DOHH2 (cell line): ENCODE measurements at regions not wholly inside any gene's neighbourhood (a gene's known extent, or its start where the extent isn't known, plus 50 kb on each side); places are given as distances from the start of the nearest gene placed in this dataset.

Experiments used
- H3F3A ChIP-seq: fragments of 200-600 bp; sonication (generic), shearing (Covaris generic); 2 replicates; pipeline ENCODE4 v1.6.0; 2016; ENCODE audit warnings: antibody characterized with exemption, mild to moderate bottlenecking; ENCODE audit not compliant: control insufficient read depth, insufficient read depth
- H3K27ac ChIP-seq: fragments of 200-600 bp; sonication (generic); 2 replicates; pipeline ENCODE4 v1.5.1; 2014; ENCODE audit warnings: low read depth, mild to moderate bottlenecking, low read length, moderate library complexity
- H3K27me3 ChIP-seq: fragments of 200-600 bp; sonication (generic); 2 replicates; pipeline ENCODE4 v1.6.1; 2014; ENCODE audit warnings: mild to moderate bottlenecking, low read length, mixed read lengths; ENCODE audit not compliant: control insufficient read depth
- H3K36me3 ChIP-seq: fragments of 200-600 bp; sonication (generic); 2 replicates; pipeline ENCODE4 v1.6.1; 2014; ENCODE audit warnings: mild to moderate bottlenecking, low read length, moderate library complexity, mixed read lengths; ENCODE audit not compliant: control insufficient read depth
- H3K4me1 ChIP-seq: fragments of 200-600 bp; sonication (generic); 2 replicates; pipeline ENCODE4 v1.6.1; 2014; ENCODE audit warnings: mild to moderate bottlenecking, low read length, mixed read lengths; ENCODE audit not compliant: control insufficient read depth
- H3K4me2 ChIP-seq: fragments of 200-600 bp; sonication (generic); 2 replicates; pipeline ENCODE4 v1.6.0; 2014; ENCODE audit warnings: mild to moderate bottlenecking, low read length, moderate library complexity
- H3K4me3 ChIP-seq: fragments of 200-600 bp; sonication (generic); 2 replicates; pipeline ENCODE4 v1.5.1; 2014; ENCODE audit warnings: mild to moderate bottlenecking, low read length, mixed read lengths
- H3K79me2 ChIP-seq: fragments of 200-600 bp; sonication (generic); 2 replicates; pipeline ENCODE4 v1.6.1; 2014; ENCODE audit warnings: mild to moderate bottlenecking, low read length, mixed read lengths; ENCODE audit not compliant: control insufficient read depth
- H3K9me2 ChIP-seq: fragments of 200-600 bp; sonication (generic); replicated peaks from 2 replicates; pipeline ENCODE4 v1.6.1; 2014; ENCODE audit warnings: mild to moderate bottlenecking, low read length, mixed read lengths; ENCODE audit not compliant: control insufficient read depth
- H3K9me3 ChIP-seq: fragments of 200-600 bp; sonication (generic); 2 replicates; pipeline ENCODE4 v1.6.1; 2014; ENCODE audit warnings: antibody characterized with exemption, low read length, mixed read lengths; ENCODE audit not compliant: control insufficient read depth, insufficient read depth
- H4K20me1 ChIP-seq: fragments of 200-600 bp; sonication (generic); 2 replicates; pipeline ENCODE4 v1.6.0; 2014; ENCODE audit warnings: low read depth, mild to moderate bottlenecking, antibody characterized with exemption, low read length, moderate library complexity; ENCODE audit not compliant: control insufficient read depth, insufficient read depth
- CTCF ChIP-seq: fragments of 200-600 bp; sonication (generic); IDR thresholded peaks from one replicate; pipeline ENCODE4 v1.5.1; 2014; ENCODE audit warnings: antibody characterized with exemption, mild to moderate bottlenecking, low read depth, low read length; ENCODE audit not compliant: poor library complexity, severe bottlenecking
- EZH2phosphoT487 ChIP-seq: fragments of 200-600 bp; sonication (generic); IDR thresholded peaks from 2 replicates; pipeline ENCODE4 v1.6.1; 2017; ENCODE audit warnings: borderline replicate concordance, mild to moderate bottlenecking, antibody characterized with exemption, low read length, moderate library complexity, mixed read lengths

- H3K27me3 ChIP-seq = no peaks in the 10 kb centered on the region
- H3K27ac ChIP-seq = no peak overlapping the region
- H3F3A ChIP-seq = no peaks in the 10 kb centered on the region
- no peaks in the 10 kb centered on the region for H3K36me3 ChIP-seq
- H3K4me3 ChIP-seq = no peak overlapping the region
- H3K79me2 ChIP-seq = no peaks in the 10 kb centered on the region
- no peaks in the 10 kb centered on the region for H3K9me2 ChIP-seq
- H3K9me3 ChIP-seq = no peaks in the 10 kb centered on the region
- no peak overlapping the region for H3K4me2 ChIP-seq
- no peaks in the 10 kb centered on the region for H4K20me1 ChIP-seq
- no peak for TF ChIP-seq CTCF
- no peaks in the 10 kb centered on the region for H3K4me1 ChIP-seq
Observed at GRCh38 chr22:26751217-26751616, 93.8 kb downstream of the MIAT start.

GRCh38 chr22:26753125-26753862 is 95.9 kb downstream of the MIAT start:
- Histone ChIP-seq H3K4me3 (no peak overlapping the region), H3K9me2 (no peaks in the 10 kb centered on the region), H3K79me2 (no peaks in the 10 kb centered on the region), H4K20me1 (no peaks in the 10 kb centered on the region), H3K27ac (no peak overlapping the region), H3K4me1 (no peaks in the 10 kb centered on the region), H3K36me3 (no peaks in the 10 kb centered on the region), H3K9me3 (no peaks in the 10 kb centered on the region), H3K4me2 (no peak overlapping the region), H3F3A (no peaks in the 10 kb centered on the region), H3K27me3 (no peaks in the 10 kb centered on the region)
- no peak for TF ChIP-seq CTCF
- no peak for TF ChIP-seq EZH2phosphoT487

DNA sequence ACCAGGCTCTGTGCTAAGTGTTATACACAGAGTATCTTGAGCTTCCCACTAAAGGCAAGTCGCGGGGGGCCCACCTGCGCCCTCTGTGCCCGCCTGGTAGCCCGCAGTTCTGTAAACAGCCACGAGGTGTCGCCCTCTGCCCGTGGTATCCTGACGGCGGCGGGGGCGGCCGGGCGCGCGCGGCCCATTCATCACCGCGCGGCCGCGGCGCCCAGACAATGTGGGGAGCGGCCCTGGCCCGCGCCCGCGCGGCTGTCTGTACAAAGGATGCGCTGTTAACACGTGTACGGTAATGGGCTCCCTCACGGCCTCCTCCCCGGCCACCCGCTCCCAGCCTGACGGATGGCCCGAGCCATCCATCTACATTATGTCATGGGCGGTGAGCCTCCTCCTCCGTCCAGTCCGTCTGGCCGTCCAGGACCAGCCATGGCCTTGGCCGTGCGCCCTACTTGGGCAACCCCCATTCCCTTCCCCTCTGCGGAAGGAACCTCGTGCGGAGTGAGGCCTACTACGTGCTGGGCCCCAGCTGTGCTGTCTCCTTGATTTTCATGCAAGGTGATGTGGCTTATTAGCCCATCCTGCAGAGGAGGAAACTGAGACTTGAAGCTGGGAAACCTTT is 99.4 kb downstream of the MIAT start:
- no peaks in the 10 kb centered on the region for H3F3A ChIP-seq
- no peaks in the 10 kb centered on the region for H3K9me2 ChIP-seq
- no peak overlapping the region for H3K27ac ChIP-seq
- no peaks in the 10 kb centered on the region for H4K20me1 ChIP-seq
- no peaks in the 10 kb centered on the region for H3K4me1 ChIP-seq
- no peaks in the 10 kb centered on the region for H3K9me3 ChIP-seq
- H3K79me2 ChIP-seq = no peaks in the 10 kb centered on the region
- H3K4me2 ChIP-seq = no peak overlapping the region
- H3K36me3 ChIP-seq = no peaks in the 10 kb centered on the region
- H3K27me3 ChIP-seq = no peaks in the 10 kb centered on the region
- TF ChIP-seq EZH2phosphoT487 (no peak), CTCF (peak; percentile 16)
- no peak overlapping the region for H3K4me3 ChIP-seq
